ENCODE measurements at regions not wholly inside any gene's neighbourhood (a gene's known extent, or its start where the extent isn't known, plus 50 kb on each side); places are given as distances from the start of the nearest gene placed in this dataset.
A peak's percentile ranks its signal among the peaks of the same experiment; 100 is the strongest.

GRCh38 chr3:16816048-16816780 lies 68.5 kb upstream of the PLCL2 start:
- no peak for DNase-seq
- TF ChIP-seq POLR2A (IDR thresholded peaks at IDR 0.05; ENCODE audit: low read length) (no peak), GATA1 (IDR thresholded peaks at IDR 0.05; ENCODE audit: low read depth, low read length) (no peak)

GRCh38 chr3:16817197-16817596 lies 67.6 kb upstream of the PLCL2 start:
- no peak for DNase-seq
- TF ChIP-seq POLR2A (IDR thresholded peaks at IDR 0.05; ENCODE audit: low read length) (no peak), GATA1 (IDR thresholded peaks at IDR 0.05; ENCODE audit: low read depth, low read length) (no peak)

GRCh38 chr3:16818194-16818593 lies 66.6 kb upstream of the PLCL2 start:
- TF ChIP-seq POLR2A (IDR thresholded peaks at IDR 0.05; ENCODE audit: low read length) = no peak
- TF ChIP-seq GATA1 (IDR thresholded peaks at IDR 0.05; ENCODE audit: low read depth, low read length) = no peak
- DNase-seq = no peak

GRCh38 chr3:16818945-16819344 lies 65.8 kb upstream of the PLCL2 start:
- DNase-seq = no peak
- TF ChIP-seq POLR2A (IDR thresholded peaks at IDR 0.05; ENCODE audit: low read length) (no peak), GATA1 (IDR thresholded peaks at IDR 0.05; ENCODE audit: low read depth, low read length) (no peak)

- no peak for TF ChIP-seq GATA1 (IDR thresholded peaks at IDR 0.05; ENCODE audit: low read depth, low read length)
- TF ChIP-seq POLR2A (IDR thresholded peaks at IDR 0.05; ENCODE audit: low read length) = no peak
- no peak for DNase-seq
Measured at GRCh38 chr3:16820485-16820884, 64.3 kb upstream of the PLCL2 start.

GRCh38 chr3:16821053-16821452 lies 63.7 kb upstream of the PLCL2 start:
- DNase-seq = no peak
- TF ChIP-seq GATA1 (IDR thresholded peaks at IDR 0.05; ENCODE audit: low read depth, low read length) (no peak), POLR2A (IDR thresholded peaks at IDR 0.05; ENCODE audit: low read length) (no peak)

- DNase-seq = no peak
- TF ChIP-seq GATA1 (IDR thresholded peaks at IDR 0.05; ENCODE audit: low read depth, low read length) (no peak), POLR2A (IDR thresholded peaks at IDR 0.05; ENCODE audit: low read length) (no peak)
Measured at GRCh38 chr3:16824081-16824696, 60.6 kb upstream of the PLCL2 start.

GRCh38 chr3:16825617-16826204 lies 59.0 kb upstream of the PLCL2 start:
- no peak for DNase-seq
- TF ChIP-seq GATA1 (IDR thresholded peaks at IDR 0.05; ENCODE audit: low read depth, low read length) (no peak), POLR2A (IDR thresholded peaks at IDR 0.05; ENCODE audit: low read length) (no peak)

GRCh38 chr3:16828815-16829214 lies 55.9 kb upstream of the PLCL2 start:
- peak; percentile 54 to 64 for DNase-seq
- TF ChIP-seq GATA1 (IDR thresholded peaks at IDR 0.05; ENCODE audit: low read depth, low read length) = no peak
- TF ChIP-seq POLR2A (IDR thresholded peaks at IDR 0.05; ENCODE audit: low read length) = no peak

GRCh38 chr3:16831846-16832245 lies 52.9 kb upstream of the PLCL2 start:
- DNase-seq = no peak
- TF ChIP-seq POLR2A (IDR thresholded peaks at IDR 0.05; ENCODE audit: low read length) (no peak), GATA1 (IDR thresholded peaks at IDR 0.05; ENCODE audit: low read depth, low read length) (no peak)

GRCh38 chr3:16834214-16834613 lies 50.5 kb upstream of the PLCL2 start:
- DNase-seq = no peak
- TF ChIP-seq POLR2A (IDR thresholded peaks at IDR 0.05; ENCODE audit: low read length) = no peak

- no peak for DNase-seq
- TF ChIP-seq POLR2A (IDR thresholded peaks at IDR 0.05; ENCODE audit: low read length) (no peak), GATA1 (IDR thresholded peaks at IDR 0.05; ENCODE audit: low read depth, low read length) (no peak)
Measured at GRCh38 chr3:16834753-16835152, 50.0 kb upstream of the PLCL2 start.

Measured in erythroblast (primary cell).